Stimulated activated CD4-positive, alpha-beta T cell treated with anti-CD3 and anti-CD28 coated beads, Interleukin-12 subunit alpha, Interleukin-12 subunit beta, amount 100 ng/mL, for 24 hours (primary cell): ENCODE measurements at regions not wholly inside any gene's neighbourhood (a gene's known extent, or its start where the extent isn't known, plus 50 kb on each side); places are given as distances from the start of the nearest gene placed in this dataset.

ENCODE experiments used
- DNase-seq, 2 experiments: peaks; one replicate each; pipeline ENCODE4 v3.0.0-alpha.2; 2020; ENCODE audit warnings: low read depth in 2 of 2

GRCh38 chr11:127506126-127506525 lies 505.6 kb upstream of the KIRREL3 start:
- DNase-seq = no peak

GRCh38 chr11:127496165-127496564 lies 495.6 kb upstream of the KIRREL3 start:
- DNase-seq = no peak

- DNase-seq = no peak
Measured at GRCh38 chr11:127493330-127494022, 492.9 kb upstream of the KIRREL3 start.

GRCh38 chr11:127492029-127492428 lies 491.5 kb upstream of the KIRREL3 start:
- no peak for DNase-seq

DNA sequence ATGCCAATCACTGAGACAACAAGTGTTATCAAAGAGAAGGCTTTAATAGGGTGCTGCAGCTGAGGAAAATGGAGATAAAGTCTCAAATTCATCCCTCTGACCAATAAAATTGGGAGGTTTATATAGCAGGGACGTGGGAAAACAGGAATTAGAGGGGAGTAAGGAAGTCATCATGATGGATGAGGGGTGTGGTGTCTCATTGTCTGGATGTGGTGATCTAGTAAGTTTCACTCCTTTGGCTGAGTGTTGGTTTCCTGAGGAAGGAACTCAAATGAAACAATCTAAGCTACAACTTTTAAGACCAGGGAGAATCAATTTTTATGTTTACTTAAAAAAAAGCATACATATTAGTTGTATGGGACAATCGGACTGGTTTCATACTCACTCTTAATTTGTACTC lies 491.0 kb upstream of the KIRREL3 start:
- DNase-seq = no peak

- no peak for DNase-seq
Measured at GRCh38 chr11:127490896-127491295, 490.3 kb upstream of the KIRREL3 start.

DNA sequence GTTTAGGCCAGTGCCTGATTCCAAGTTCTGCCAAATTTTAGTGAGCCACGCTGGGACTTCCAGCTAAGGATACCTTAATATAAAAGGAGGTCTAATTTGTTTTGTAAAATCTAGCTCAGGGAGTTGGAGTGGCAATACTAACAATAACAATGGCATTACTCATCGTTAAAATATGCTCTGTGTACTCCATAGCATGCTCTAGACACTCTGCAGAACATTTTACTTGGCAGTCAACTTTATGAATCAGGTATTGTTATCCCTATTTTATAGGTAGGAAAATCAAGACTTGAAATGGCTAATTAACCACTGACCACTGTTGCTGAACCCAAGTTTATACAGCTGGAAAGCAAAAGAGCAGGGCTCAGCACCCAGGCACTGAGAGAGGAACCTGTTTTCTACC lies 485.0 kb upstream of the KIRREL3 start:
- no peak for DNase-seq

- no peak for DNase-seq
Measured at GRCh38 chr11:127481391-127481790, 480.8 kb upstream of the KIRREL3 start.

GRCh38 chr11:127478826-127479225 lies 478.3 kb upstream of the KIRREL3 start:
- DNase-seq = no peak

DNA sequence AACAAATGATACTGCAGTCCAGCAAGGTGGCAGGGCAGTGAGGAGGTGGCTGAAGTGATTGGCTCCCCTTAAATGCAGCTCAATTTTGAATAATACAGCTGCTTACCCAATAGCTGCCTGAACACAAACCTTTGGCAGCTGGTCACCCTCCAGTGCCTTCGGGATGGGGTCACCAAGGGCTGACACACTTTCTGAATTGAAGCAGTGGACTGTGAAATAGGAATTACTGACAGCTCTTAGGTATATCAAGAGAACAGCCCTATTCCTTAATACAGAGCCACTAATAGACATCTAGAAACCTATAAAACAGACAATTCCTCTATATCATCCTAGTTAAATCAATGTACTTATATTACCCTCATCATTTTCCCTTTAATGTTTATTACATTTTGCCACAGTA lies 474.2 kb upstream of the KIRREL3 start:
- no peak for DNase-seq

DNA sequence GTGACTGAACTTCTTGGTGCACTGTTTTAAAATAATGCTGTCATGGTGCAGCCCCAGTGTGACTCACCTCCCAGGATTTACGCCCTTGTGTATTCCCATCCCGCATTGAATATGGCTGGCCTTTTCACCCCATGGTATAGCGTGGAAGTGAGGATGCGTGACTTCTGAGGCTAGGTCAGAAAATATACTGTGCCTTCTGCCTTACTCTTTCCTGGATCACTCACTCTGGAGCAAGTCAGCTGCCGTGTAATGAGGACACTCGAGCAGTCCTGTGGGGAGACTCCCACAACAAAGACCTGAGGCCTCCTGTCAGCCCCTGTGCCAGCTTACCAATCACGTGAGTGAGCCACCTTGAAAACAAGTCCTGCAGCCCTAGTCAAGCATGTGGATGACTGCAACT lies 471.9 kb upstream of the KIRREL3 start:
- DNase-seq = no peak

DNA sequence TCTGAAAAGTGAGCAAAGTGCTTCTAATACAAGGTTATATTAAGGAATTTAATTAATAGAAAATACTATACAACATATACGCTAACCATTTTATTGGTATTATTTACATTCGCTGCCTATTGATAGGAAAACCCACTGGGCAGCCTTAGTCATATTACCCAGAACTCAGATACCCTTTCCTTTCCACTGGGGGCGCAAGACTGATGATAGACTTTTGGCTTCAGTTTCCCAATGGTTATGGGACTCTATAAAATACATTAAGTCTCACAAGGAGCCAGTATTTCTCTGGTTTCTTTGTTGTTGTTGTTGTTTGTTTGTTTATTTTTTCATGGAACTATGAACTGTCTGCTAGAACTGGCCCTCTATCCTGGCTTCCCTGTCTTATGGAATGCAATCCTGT lies 471.1 kb upstream of the KIRREL3 start:
- DNase-seq = no peak

DNA sequence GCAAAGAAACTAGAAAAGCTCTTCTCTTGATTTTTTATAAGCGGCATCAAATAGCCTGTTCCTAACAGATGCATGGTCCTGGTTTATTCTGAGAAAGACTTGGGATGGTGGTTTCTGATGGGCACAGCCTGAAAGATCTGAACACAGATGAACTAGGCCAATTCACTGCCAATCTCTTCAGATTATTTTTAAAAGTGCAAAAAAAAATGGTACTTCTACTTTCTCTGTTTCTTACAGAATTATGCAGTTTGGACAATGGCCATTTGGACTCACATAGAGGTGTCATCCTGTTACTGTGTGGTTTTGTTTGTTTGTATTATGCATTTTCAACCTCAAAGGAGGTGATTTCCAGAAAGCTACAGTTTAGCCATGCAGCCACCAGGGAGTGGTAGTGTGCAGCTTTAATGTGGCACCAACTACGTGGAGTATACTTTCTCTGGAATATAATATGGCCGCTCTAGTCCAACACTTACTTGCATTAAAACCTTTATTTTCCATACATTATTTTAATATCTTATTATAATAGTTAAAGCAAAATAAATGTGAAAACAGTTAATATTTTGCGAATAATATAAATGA lies 469.8 kb upstream of the KIRREL3 start:
- DNase-seq = no peak

- DNase-seq = no peak
Measured at GRCh38 chr11:127464325-127464724, 463.8 kb upstream of the KIRREL3 start.

DNA sequence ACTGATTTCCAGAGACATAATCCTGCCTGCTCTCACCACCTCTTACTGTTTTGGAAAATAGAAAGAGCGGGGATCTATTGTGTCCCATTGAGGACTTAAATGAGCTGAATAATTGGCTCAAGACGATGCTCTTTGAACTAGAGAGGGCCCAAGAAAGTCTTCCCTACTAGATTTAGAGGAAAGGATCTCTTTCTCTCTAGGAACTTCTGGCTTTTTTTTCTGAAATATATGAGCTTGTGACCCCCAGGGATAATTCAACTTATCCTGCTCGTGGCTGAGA lies 461.4 kb upstream of the KIRREL3 start:
- no peak for DNase-seq

GRCh38 chr11:127461241-127462064 lies 460.9 kb upstream of the KIRREL3 start:
- no peak for DNase-seq

DNA sequence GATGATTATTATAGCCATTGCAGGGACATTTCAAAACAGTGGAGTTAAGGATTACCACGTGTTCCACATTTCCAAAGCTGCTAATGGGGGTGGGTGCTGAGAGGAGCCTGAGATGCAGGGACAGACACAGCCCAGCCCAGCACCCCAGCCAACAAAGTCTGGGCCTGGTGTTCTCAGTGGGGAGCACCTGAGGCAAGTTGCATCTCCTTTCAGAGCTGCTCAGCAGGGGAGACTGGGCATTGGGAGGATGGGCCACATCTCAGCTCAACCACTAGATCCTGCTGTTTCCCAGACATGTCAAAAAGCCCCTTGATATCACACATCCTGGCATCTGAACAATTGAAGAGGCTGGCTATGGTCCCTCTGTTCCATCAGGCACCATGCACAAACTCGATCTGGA lies 458.0 kb upstream of the KIRREL3 start:
- DNase-seq = no peak

- no peak for DNase-seq
Measured at GRCh38 chr11:127454856-127455255, 454.3 kb upstream of the KIRREL3 start.

DNA sequence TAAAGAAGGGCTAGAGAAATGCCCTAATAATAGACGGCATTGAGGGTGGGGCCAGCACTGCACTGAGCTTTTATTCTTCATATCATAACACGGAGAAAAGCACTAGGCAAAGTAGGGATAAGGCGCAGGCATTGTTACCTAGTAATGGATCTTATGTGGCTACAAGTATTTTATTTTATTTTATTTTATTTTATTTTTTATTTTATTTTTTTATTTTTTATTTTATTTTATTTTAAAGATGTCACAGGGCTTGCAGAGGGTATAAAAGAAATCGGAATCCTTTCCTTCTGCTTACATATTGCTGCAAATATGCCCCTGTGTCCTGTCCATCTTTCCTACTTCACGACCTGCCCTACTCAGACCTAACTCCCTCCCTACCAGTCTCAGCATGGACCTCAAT lies 452.0 kb upstream of the KIRREL3 start:
- DNase-seq = no peak

- DNase-seq = no peak
Measured at GRCh38 chr11:127451861-127452260, 451.3 kb upstream of the KIRREL3 start.

GRCh38 chr11:127448101-127448500 lies 447.5 kb upstream of the KIRREL3 start:
- no peak for DNase-seq

GRCh38 chr11:127445476-127445875 lies 444.9 kb upstream of the KIRREL3 start:
- DNase-seq = no peak

GRCh38 chr11:127443297-127443696 lies 442.7 kb upstream of the KIRREL3 start:
- DNase-seq = no peak
